Hepatocyte (in vitro differentiated cells): ENCODE measurements at regions not wholly inside any gene's neighbourhood (a gene's known extent, or its start where the extent isn't known, plus 50 kb on each side); places are given as distances from the start of the nearest gene placed in this dataset.

ENCODE experiments used
- CTCF ChIP-seq: fragments of 200-600 bp; sonication (generic); IDR thresholded peaks from 2 replicates; pipeline ENCODE4 v1.5.1; 2016; ENCODE audit warnings: antibody characterized with exemption, mild to moderate bottlenecking; ENCODE audit not compliant: poor library complexity
- EZH2 ChIP-seq: fragments of 200-600 bp; sonication (generic); IDR thresholded peaks from 2 replicates; pipeline ENCODE4 v1.6.1; 2016; ENCODE audit warnings: antibody characterized with exemption, mild to moderate bottlenecking, borderline replicate concordance
- EZH2phosphoT487 ChIP-seq: fragments of 200-600 bp; sonication (generic); IDR thresholded peaks from one replicate; pipeline ENCODE4 v1.6.1; 2018; ENCODE audit warnings: antibody characterized with exemption, mild to moderate bottlenecking, low read depth, moderate library complexity; ENCODE audit not compliant: unreplicated experiment, severe bottlenecking

DNA sequence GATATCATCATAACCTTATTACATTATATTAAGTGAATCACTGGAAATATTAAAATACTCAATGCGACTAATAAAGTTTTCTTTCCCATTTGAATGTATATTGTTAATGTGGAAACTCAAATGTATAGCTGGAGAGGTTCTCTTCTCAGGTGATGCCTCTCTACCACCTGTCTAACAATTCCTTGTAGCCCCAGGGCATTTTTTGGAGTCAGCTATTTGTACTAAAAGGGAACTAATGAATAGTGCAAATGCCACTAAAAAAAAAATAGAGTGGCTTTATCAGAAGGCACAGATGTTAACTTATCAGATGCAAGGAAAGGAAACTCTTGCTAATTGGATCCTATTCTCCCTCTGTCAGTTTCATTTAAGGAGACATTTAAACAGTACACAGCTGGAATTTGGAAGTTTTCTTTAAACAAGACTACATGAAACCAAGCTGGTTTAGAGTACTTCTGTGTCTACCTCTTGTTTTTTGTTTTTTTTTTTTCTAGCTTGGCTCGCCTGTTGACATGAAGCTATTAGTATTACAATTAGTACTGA lies 897.0 kb upstream of the SLC35B3 start:
- no peak for TF ChIP-seq CTCF
- no peak for TF ChIP-seq EZH2
- no peak for TF ChIP-seq EZH2phosphoT487
